ENCODE measurements at regions not wholly inside any gene's neighbourhood (a gene's known extent, or its start where the extent isn't known, plus 50 kb on each side); places are given as distances from the start of the nearest gene placed in this dataset.

- DNase-seq: no peak
These were observed 51.0 kb upstream of the VEGFC start for GRCh38 chr4:176843710-176844109.

- no peak for DNase-seq
These were observed 51.7 kb upstream of the VEGFC start for GRCh38 chr4:176844448-176844847.

- DNase-seq: no peak
These were observed 52.9 kb upstream of the VEGFC start for GRCh38 chr4:176845636-176846035.

GRCh38 chr4:176849076-176849475, 56.4 kb upstream of the VEGFC start:
- DNase-seq: no peak

- DNase-seq: peak; percentile 43
These were observed 57.7 kb upstream of the VEGFC start for GRCh38 chr4:176850436-176850835.

- no peak for DNase-seq
These were observed 63.7 kb upstream of the VEGFC start for GRCh38 chr4:176856421-176856820.

- DNase-seq: no peak
These were observed 66.1 kb upstream of the VEGFC start for GRCh38 chr4:176858839-176859238.

- DNase-seq: no peak
These were observed 71.5 kb upstream of the VEGFC start for GRCh38 chr4:176864238-176864637.

GRCh38 chr4:176868676-176869075, 76.0 kb upstream of the VEGFC start:
- no peak for DNase-seq

- DNase-seq: no peak
These were observed 79.7 kb upstream of the VEGFC start for GRCh38 chr4:176872461-176872860.

- peak; percentile 82 for DNase-seq
These were observed 82.2 kb upstream of the VEGFC start for GRCh38 chr4:176874721-176875445.

- no peak for DNase-seq
These were observed 82.8 kb upstream of the VEGFC start for GRCh38 chr4:176875446-176875930.

GRCh38 chr4:176879380-176880116, 86.8 kb upstream of the VEGFC start:
- no peak for DNase-seq

GRCh38 chr4:176882206-176882605, 89.5 kb upstream of the VEGFC start:
- no peak for DNase-seq

- no peak for DNase-seq
These were observed 90.4 kb upstream of the VEGFC start for GRCh38 chr4:176883108-176883550.

- no peak for DNase-seq
These were observed 91.1 kb upstream of the VEGFC start for GRCh38 chr4:176883681-176884418.

- DNase-seq: no peak
These were observed 92.5 kb upstream of the VEGFC start for GRCh38 chr4:176885224-176885623.

- no peak for DNase-seq
These were observed 93.4 kb upstream of the VEGFC start for GRCh38 chr4:176886135-176886534.

GRCh38 chr4:176889776-176890175, 97.1 kb upstream of the VEGFC start:
- DNase-seq: no peak

- no peak for DNase-seq
These were observed 101.8 kb upstream of the VEGFC start for GRCh38 chr4:176894498-176894897.

- no peak for DNase-seq
These were observed 103.5 kb upstream of the VEGFC start for GRCh38 chr4:176896211-176896610.

GRCh38 chr4:176897226-176897625, 104.5 kb upstream of the VEGFC start:
- DNase-seq: no peak

- DNase-seq: no peak
These were observed 106.1 kb upstream of the VEGFC start for GRCh38 chr4:176898791-176899190.

All from skin of body (tissue), 1 donor.